OCI-LY7 (cell line): ENCODE measurements at regions not wholly inside any gene's neighbourhood (a gene's known extent, or its start where the extent isn't known, plus 50 kb on each side); places are given as distances from the start of the nearest gene placed in this dataset.

Source experiments
- EZH2phosphoT487 ChIP-seq: fragments of 200-600 bp; sonication (generic); IDR thresholded peaks from 2 replicates; pipeline ENCODE4 v1.6.1; 2018; ENCODE audit warnings: low read depth, borderline replicate concordance, mild to moderate bottlenecking, mixed run types, antibody characterized with exemption, low read length, moderate library complexity, mixed read lengths
- TF ChIP-seq, protein P1 (sequence below): fragments of 200-600 bp; sonication (generic); conservative IDR thresholded peaks from 2 replicates; pipeline ENCODE4 v1.5.1; 2014; ENCODE audit warnings: mild to moderate bottlenecking, antibody characterized with exemption, low read length, moderate library complexity, mixed read lengths

GRCh38 chr14:97602438-97603117 is 805.4 kb downstream of the VRK1 start:
- TF ChIP-seq, protein P1, sequence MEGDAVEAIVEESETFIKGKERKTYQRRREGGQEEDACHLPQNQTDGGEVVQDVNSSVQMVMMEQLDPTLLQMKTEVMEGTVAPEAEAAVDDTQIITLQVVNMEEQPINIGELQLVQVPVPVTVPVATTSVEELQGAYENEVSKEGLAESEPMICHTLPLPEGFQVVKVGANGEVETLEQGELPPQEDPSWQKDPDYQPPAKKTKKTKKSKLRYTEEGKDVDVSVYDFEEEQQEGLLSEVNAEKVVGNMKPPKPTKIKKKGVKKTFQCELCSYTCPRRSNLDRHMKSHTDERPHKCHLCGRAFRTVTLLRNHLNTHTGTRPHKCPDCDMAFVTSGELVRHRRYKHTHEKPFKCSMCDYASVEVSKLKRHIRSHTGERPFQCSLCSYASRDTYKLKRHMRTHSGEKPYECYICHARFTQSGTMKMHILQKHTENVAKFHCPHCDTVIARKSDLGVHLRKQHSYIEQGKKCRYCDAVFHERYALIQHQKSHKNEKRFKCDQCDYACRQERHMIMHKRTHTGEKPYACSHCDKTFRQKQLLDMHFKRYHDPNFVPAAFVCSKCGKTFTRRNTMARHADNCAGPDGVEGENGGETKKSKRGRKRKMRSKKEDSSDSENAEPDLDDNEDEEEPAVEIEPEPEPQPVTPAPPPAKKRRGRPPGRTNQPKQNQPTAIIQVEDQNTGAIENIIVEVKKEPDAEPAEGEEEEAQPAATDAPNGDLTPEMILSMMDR: no peak
- TF ChIP-seq EZH2phosphoT487: no peak
